GM20431 (cell line): ENCODE measurements at regions not wholly inside any gene's neighbourhood (a gene's known extent, or its start where the extent isn't known, plus 50 kb on each side); places are given as distances from the start of the nearest gene placed in this dataset.
"Not testable (repeated sequence)": the region's sequence is repeated elsewhere in the genome, so short reads cannot be mapped to it uniquely, and the experiment has no call there.

ENCODE experiments used
- in situ Hi-C: fragments of 300-500 bp; cut with MseI, MboI; formaldehyde crosslinking; loops from one replicate; pipeline ENCODE4 v1.15.0; 2020; ENCODE audit warnings: low sequenced_read_pairs; ENCODE audit not compliant: unreplicated experiment

DNA sequence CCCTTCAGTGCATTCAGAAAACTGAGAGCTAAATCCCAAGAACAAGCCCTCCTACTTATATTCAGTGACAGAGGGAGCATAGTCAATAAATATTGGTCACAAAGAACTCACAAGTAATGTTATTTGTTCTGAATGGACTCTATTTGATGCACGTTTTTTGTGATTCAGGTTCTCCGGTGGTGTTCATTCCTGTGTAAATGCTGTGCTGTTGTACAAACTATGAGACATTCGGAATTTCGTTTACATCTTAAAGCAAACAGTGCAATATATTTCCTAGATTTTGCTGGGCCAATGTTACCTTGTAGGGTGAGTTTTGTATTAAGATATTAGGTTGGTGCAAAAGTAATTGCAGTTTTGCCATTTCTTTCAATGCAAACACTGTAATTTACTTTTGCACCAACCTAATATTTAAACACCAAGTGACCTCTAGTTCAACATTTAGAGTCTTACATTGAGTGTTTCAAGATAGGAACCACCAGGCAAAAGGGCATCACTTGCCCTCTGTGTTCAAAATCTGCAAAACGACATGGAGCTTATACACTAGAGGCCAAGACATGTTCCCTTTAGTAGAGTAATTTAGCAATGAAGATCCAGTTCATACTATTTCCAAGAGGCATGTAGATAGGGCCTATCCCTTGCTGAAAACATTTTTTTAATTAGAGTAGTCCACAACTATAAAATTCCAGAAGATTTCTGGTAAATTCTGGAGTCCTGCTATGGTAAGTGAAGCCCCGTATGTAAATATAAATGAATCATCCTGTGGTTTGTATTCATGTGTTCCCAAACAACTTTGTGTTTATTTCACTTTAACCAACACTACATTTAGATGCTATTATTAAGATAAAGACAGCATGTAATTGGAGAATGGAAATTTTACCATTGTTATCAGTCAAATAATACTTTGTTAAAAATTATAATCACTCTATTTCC lies 444.0 kb upstream of the PTGER4 start:
- in situ Hi-C loops = no loop called here

GRCh38 chr5:40233268-40233667 lies 446.4 kb upstream of the PTGER4 start:
- in situ Hi-C loops = no loop called here

DNA sequence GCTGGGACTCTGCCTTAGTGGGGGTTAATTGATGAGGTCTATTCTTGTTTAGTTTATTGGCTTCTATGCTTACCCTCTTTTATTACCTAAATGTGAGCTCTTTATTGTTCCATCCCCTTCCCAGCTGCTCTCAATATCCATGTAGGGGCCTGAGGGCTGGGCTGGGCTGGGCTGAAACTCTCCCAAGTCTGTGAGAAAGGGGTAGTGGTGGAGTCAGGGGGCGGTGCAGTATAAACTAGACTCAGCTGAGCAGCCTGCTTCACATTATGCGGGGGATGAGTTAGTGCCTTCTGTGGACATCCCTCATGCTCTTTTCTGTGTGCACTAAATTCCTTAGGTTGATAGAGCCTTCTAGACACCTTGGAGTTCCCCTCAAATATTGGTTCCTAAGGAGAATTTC lies 451.8 kb upstream of the PTGER4 start:
- in situ Hi-C loops = no loop called here

DNA sequence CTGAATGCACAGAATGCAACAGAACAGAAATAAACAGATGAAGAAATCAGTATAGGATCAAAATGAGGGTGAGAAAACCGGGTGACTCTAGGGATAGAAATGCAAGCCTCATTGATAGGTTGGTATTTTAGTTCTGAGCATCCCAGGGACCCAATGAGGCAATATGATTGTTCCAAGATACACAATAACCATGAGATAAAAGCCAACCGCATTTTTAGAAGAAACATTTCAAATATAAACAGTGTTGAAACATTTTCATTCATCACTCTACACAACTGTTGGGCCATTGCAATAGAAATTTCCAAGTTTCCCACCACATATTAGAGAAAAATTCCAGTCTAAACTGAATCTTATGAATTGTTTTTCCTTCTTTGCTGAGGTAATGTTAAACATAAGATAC lies 452.3 kb upstream of the PTGER4 start:
- in situ Hi-C loops = no loop called here

DNA sequence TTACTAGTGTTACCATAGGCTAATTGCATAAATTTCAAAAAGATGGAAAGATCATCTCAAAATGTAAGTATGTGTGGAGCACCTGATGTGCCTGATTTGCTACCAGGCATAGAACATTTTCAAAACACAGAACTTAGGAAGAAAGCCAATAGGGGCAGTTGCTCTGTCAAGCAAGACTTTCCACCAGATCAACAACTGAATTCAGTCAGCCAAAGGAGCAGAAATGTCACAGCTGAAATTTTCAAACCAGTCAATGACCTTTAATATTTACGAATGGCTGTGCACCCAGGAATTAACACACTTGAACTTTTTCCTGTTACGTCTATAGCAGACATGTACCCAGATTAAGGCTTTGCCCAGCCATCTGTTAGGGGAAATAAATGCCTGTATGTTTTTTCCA lies 452.8 kb upstream of the PTGER4 start:
- in situ Hi-C loops = no loop called here

DNA sequence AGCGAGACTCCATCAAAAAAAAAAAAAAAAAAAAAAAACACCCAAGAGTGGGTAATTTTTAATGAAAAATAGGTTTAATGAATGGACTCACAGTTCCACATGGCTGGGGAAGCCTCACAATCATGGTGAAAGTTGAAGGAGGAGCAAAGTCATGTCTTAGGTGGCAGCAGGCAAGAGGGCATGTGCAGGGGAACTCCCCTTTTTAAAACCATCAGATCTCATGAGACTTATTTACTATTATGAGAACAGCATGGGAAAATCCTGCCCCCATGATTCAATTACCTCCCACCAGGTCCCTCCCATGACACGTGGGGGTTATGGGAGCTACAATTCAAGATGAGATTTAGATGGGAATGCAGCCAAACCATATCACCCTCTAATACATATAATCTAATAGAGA lies 454.6 kb upstream of the PTGER4 start:
- in situ Hi-C loops = not testable (repeated sequence)

GRCh38 chr5:40224421-40224820 lies 455.3 kb upstream of the PTGER4 start:
- in situ Hi-C loops = no loop called here

DNA sequence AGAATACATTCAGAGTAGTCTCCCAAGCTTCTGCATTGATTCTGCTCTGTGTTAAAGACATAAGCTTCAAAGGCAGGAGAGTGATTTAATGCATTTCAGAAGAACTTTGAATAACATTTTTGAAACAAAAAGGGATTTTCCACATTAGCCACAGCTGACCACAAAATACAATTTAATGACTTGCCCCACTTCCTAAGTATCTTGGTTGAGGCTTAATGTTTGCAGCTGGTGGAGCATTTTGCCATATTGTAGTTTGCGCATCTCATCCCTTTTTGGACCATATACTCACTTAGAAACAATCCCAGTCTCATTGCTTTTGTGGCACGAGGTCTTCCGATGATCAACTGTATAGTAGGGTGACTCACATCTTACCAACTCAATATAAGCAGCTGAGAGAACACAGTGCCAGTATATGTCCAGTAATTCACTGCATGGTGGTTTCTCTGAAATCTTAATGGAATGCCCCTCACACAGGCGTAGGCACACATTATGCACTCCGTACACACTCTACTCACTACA lies 455.8 kb upstream of the PTGER4 start:
- in situ Hi-C loops = no loop called here

- in situ Hi-C loops = no loop called here
Measured at GRCh38 chr5:40221796-40222195, 457.9 kb upstream of the PTGER4 start.

GRCh38 chr5:40221255-40221654 lies 458.5 kb upstream of the PTGER4 start:
- in situ Hi-C loops = no loop called here

DNA sequence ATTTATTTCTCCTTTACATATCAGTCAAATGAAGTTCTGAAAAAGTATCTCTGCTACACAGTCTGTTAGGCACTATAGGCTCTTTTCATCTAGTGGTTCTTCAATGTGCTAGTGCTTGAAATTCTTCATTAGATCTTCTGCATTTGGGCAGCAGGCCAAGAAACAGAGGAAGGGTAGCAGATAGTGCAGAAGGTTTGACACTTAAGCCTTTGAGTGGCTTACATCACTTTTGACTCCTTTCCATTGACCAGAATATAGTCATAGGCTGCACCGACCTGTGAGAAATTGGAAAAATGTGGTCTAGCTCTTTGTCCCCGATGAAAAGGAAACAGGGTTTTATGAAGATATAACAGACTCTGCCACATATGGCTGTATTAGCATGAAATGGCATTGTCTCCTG lies 459.5 kb upstream of the PTGER4 start:
- in situ Hi-C loops = no loop called here

GRCh38 chr5:40217553-40217952 lies 462.2 kb upstream of the PTGER4 start:
- in situ Hi-C loops = no loop called here

- in situ Hi-C loops = no loop called here
Measured at GRCh38 chr5:40210694-40211093, 469.0 kb upstream of the PTGER4 start.

- in situ Hi-C loops = no loop called here
Measured at GRCh38 chr5:40206030-40206429, 473.7 kb upstream of the PTGER4 start.

- in situ Hi-C loops = no loop called here
Measured at GRCh38 chr5:40204144-40204543, 475.6 kb upstream of the PTGER4 start.

DNA sequence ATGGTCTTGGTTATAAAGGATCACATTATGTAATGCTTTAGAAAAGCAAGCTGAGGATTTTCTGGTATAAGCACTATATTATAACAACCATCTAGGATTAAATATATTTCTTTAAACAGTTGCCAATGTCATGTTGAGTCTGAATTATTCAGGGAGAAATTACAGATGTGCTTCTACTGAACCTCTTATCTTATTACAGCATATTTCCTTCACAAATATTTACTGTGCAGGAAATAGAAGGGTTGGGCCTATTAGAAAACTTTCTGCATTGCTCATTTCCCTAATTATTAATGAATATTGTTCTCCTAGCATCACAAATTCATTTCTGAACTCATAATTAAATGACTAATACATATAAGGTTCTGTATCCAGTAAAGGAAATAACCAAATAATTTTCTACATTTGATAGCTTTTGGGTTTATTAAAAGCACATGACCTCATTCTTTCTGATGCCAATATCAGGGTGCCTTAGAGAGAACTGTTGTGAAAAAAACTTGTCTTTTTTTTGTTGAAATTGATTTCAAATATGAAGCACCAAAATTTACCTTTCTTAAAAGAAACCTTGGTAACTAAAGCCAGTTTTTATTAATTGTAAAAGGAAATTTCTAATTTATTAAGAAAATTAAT lies 476.8 kb upstream of the PTGER4 start:
- in situ Hi-C loops = no loop called here

DNA sequence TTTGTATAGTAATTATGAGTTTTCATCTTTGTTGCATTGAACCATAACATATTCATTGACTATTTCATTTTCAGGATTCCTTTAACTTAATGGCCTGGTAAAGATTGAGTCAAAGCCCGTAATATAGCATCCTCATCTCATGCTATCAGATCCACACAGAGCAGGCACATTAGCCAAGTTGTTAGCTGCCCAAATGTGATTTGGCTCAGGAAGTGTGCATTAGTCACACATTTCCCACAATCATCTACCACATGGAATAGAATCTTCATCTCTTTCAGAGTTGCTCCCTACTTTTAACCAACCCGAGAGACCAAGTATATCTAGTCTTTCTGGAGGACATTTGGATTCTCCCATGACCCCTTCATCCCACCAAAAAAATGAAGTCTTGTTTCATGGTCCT lies 481.0 kb upstream of the PTGER4 start:
- in situ Hi-C loops = no loop called here

DNA sequence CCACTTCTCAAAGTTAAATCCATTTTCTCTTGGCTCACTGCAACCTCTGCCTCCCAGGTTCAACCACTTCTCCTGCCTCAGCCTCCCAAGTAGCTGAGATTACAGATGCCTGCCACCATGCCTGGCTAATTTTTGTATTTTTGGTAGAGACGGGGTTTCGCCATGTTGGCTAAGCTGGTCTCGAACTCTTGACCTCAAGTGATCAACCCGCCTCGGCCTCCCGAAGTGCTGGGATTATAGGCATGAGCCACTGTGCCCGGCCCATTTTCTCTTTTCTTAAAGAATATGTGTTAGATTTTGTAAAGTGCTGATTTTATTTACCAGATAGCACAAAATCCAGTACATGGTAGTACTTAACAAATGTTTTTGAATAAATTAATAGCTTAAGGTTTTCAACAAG lies 484.1 kb upstream of the PTGER4 start:
- in situ Hi-C loops = not testable (repeated sequence)

- in situ Hi-C loops = no loop called here
Measured at GRCh38 chr5:40191150-40191549, 488.6 kb upstream of the PTGER4 start.

DNA sequence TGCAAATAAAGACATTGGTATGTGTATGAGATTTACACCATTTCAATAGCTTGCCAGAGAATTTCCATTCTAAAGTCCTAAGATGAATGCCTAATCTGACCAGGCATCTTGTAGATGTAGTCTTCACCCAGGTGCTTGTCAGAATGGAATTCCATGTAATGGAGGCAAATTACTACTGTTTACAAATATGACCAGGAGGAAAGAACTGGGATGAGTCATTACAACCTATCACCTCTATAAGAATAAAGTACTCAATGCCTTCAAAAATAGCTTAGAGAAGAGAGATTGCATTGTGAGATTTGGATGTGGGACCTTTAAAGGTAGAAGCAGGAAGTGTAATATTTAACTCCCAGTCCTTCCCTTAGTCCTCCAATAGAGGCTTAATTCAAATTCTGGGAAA lies 507.0 kb upstream of the PTGER4 start:
- in situ Hi-C loops = no loop called here

DNA sequence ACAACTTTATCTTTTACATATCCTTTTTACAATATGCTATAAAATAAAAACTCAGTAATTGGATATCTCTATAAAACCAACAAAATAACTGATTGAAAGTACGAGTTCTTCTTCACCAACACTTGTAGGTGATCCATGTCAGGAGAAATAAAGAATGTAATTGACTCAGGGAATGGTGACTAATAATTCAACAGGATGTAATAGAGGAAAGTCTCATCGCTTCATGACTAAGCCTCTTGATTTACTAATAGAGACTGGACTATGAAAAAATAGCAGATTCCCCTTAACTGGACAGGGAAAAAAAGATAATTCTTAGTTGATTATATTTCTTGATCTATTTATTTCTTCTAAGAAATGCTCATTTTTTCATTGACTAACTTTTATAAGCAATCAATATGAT lies 507.7 kb upstream of the PTGER4 start:
- in situ Hi-C loops = no loop called here
